ENCODE measurements at regions not wholly inside any gene's neighbourhood (a gene's known extent, or its start where the extent isn't known, plus 50 kb on each side); places are given as distances from the start of the nearest gene placed in this dataset.

DNA sequence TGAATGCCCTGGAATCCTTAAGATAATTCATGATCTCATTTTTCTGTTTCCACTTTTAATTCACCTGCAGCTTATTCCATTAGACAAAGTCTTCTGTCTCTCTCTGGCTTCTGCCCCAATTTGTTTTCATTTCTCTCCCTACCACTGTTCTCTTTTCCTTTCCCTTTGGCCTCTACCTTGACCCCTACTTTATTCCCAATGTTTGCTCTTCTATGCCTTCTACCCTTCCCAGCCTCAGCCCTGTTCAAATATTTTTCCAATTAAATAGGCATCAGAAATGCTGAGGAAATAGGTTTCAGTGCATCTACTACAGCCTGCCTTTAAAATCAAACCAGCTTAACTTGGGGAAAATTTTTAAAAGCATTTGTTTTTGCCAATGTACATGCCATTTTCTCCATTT is 443.7 kb upstream of the CWC22 start:
- in situ Hi-C loops (cut with HindIII; ENCODE audit: low pct_ligation_motif_present, low sequenced_read_pairs): no loop called here
- H3K27ac ChIP-seq: no peak overlapping the region
- no peak for DNase-seq
- H3K4me3 ChIP-seq (ENCODE audit: low read depth, low read length): no peak overlapping the region
- TF ChIP-seq, protein P1, sequence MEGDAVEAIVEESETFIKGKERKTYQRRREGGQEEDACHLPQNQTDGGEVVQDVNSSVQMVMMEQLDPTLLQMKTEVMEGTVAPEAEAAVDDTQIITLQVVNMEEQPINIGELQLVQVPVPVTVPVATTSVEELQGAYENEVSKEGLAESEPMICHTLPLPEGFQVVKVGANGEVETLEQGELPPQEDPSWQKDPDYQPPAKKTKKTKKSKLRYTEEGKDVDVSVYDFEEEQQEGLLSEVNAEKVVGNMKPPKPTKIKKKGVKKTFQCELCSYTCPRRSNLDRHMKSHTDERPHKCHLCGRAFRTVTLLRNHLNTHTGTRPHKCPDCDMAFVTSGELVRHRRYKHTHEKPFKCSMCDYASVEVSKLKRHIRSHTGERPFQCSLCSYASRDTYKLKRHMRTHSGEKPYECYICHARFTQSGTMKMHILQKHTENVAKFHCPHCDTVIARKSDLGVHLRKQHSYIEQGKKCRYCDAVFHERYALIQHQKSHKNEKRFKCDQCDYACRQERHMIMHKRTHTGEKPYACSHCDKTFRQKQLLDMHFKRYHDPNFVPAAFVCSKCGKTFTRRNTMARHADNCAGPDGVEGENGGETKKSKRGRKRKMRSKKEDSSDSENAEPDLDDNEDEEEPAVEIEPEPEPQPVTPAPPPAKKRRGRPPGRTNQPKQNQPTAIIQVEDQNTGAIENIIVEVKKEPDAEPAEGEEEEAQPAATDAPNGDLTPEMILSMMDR (IDR thresholded peaks at IDR 0.05; ENCODE audit: low read depth, low read length, missing control alignments): no peak
- no peaks in the 10 kb centered on the region for H3K27me3 ChIP-seq (replicated peaks)
- H3K36me3 ChIP-seq (replicated peaks): no peaks in the 10 kb centered on the region

- Histone ChIP-seq H3K4me3 (ENCODE audit: low read depth, low read length) (no peak overlapping the region), H3K36me3 (replicated peaks) (no peaks in the 10 kb centered on the region), H3K27me3 (replicated peaks) (no peaks in the 10 kb centered on the region), H3K27ac (no peak overlapping the region)
- in situ Hi-C loops (cut with HindIII; ENCODE audit: low pct_ligation_motif_present, low sequenced_read_pairs): no loop called here
- DNase-seq: no peak
- TF ChIP-seq, protein P1 (IDR thresholded peaks at IDR 0.05; ENCODE audit: low read depth, low read length, missing control alignments): no peak
Observed at GRCh38 chr2:180449171-180449915, 442.2 kb upstream of the CWC22 start.

- in situ Hi-C loops (cut with HindIII; ENCODE audit: low pct_ligation_motif_present, low sequenced_read_pairs): no loop called here
- Histone ChIP-seq H3K36me3 (replicated peaks) (no peaks in the 10 kb centered on the region), H3K27me3 (replicated peaks) (no peaks in the 10 kb centered on the region), H3K4me3 (ENCODE audit: low read depth, low read length) (no peak overlapping the region), H3K27ac (no peak overlapping the region)
- TF ChIP-seq, protein P1 (IDR thresholded peaks at IDR 0.05; ENCODE audit: low read depth, low read length, missing control alignments): no peak
- DNase-seq: no peak
Observed at GRCh38 chr2:180446492-180446891, 439.4 kb upstream of the CWC22 start.

DNA sequence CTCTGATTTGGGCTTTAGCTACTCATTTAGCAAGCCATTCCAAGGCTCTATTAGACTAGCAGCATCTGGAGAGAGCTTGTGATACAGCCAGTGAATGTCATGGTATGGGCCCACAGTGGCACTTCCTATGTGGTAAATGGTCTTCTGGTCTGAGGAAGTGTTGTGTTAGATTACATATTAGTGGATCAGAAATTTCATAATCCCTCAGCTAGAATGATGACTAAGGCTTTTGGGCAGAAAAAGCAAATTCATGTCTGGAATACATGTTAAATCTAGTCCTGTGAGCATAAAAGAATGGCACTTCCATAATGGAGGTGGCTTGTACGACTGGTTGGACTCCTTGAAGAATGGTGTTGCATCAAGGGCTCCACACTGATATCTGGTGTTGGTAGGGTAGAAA is 436.8 kb upstream of the CWC22 start:
- TF ChIP-seq, protein P1 (IDR thresholded peaks at IDR 0.05; ENCODE audit: low read depth, low read length, missing control alignments): no peak
- no peak for DNase-seq
- Histone ChIP-seq H3K27me3 (replicated peaks) (no peaks in the 10 kb centered on the region), H3K27ac (no peak overlapping the region), H3K36me3 (replicated peaks) (no peaks in the 10 kb centered on the region), H3K4me3 (ENCODE audit: low read depth, low read length) (no peak overlapping the region)
- in situ Hi-C loops (cut with HindIII; ENCODE audit: low pct_ligation_motif_present, low sequenced_read_pairs): no loop called here

DNA sequence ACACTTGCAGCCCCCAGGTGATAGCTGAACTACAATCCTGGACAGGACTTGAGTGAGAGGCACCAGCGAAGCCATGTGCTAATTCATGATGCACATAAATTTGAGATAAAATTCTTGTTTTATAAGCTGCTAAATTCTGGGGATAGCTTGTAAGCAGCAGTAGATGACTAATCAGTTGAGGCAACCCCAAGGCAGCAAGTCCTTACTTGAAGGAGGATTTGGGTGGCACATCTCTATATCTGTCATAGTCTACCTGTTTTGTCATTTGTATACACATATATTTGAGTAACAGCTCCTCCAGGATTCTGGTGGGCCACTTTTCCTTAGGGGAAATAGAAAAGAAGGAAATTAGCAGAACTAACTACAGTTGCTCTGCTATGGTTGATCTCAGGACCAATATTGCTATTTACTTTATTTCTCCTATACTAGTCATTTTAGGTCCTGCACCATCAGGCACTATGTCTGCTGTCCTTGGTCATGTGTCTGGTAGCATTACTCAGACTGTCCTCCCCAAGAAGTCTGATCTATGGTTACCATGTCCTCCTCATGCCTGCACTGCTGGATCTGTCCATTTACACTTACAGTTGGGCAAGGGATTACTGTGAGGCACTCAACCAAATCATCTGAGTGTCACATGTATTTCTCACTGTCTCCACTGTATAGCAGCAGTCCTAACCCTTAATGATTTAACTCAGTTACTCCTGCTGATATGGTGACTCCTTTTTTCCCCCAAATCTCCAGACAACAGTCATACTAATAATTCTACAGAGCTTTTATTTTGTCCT is 436.0 kb upstream of the CWC22 start:
- TF ChIP-seq, protein P1 (IDR thresholded peaks at IDR 0.05; ENCODE audit: low read depth, low read length, missing control alignments): no peak
- no peaks in the 10 kb centered on the region for H3K36me3 ChIP-seq (replicated peaks)
- no peak for DNase-seq
- no peak overlapping the region for H3K27ac ChIP-seq
- in situ Hi-C loops (cut with HindIII; ENCODE audit: low pct_ligation_motif_present, low sequenced_read_pairs): no loop called here
- no peak overlapping the region for H3K4me3 ChIP-seq (ENCODE audit: low read depth, low read length)
- H3K27me3 ChIP-seq (replicated peaks): no peaks in the 10 kb centered on the region

All from brain microvascular endothelial cell (primary cell).